Subcutaneous abdominal adipose tissue (tissue), 5 donors: ENCODE measurements at regions not wholly inside any gene's neighbourhood (a gene's known extent, or its start where the extent isn't known, plus 50 kb on each side); places are given as distances from the start of the nearest gene placed in this dataset.

Experiments used
- H3K27ac ChIP-seq: one replicate; pipeline ENCODE4 v1.7.0; 2013; ENCODE audit warnings: low read depth, mild to moderate bottlenecking, inconsistent platforms, low read length, moderate library complexity
- H3K27me3 ChIP-seq, 5 donors: one replicate each; pipeline ENCODE4 v1.7.0; 2013; ENCODE audit warnings: low read length in 5 of 5, inconsistent platforms in 1 of 5; ENCODE audit not compliant: control insufficient read depth in 5 of 5, insufficient read depth in 4 of 5
- H3K36me3 ChIP-seq, 5 donors: one replicate each; pipeline ENCODE4 v1.7.0; 2013; ENCODE audit warnings: low read length in 5 of 5; ENCODE audit not compliant: control insufficient read depth in 5 of 5, insufficient read depth in 5 of 5
- H3K4me1 ChIP-seq, 5 donors: one replicate each; pipeline ENCODE4 v1.7.0; 2013; ENCODE audit warnings: low read length in 5 of 5, mild to moderate bottlenecking in 3 of 5, moderate library complexity in 1 of 5; ENCODE audit not compliant: control insufficient read depth in 5 of 5, insufficient read depth in 5 of 5
- H3K4me3 ChIP-seq, 5 donors: one replicate each; pipeline ENCODE4 v1.7.0; 2013; ENCODE audit warnings: low read length in 5 of 5, low read depth in 1 of 5
- H3K9ac ChIP-seq, 5 donors: one replicate each; pipeline ENCODE4 v1.7.0; 2013; ENCODE audit warnings: low read length in 5 of 5, mild to moderate bottlenecking in 4 of 5, moderate library complexity in 3 of 5
- H3K9me3 ChIP-seq, 5 donors: one replicate each; pipeline ENCODE4 v1.7.0; 2013; ENCODE audit warnings: low read length in 5 of 5; ENCODE audit not compliant: control insufficient read depth in 5 of 5
- donor health status: healthy.
- donor health status: healthy.
- donor health status: healthy.
- donor health status: healthy.
- donor health status: healthy.

DNA sequence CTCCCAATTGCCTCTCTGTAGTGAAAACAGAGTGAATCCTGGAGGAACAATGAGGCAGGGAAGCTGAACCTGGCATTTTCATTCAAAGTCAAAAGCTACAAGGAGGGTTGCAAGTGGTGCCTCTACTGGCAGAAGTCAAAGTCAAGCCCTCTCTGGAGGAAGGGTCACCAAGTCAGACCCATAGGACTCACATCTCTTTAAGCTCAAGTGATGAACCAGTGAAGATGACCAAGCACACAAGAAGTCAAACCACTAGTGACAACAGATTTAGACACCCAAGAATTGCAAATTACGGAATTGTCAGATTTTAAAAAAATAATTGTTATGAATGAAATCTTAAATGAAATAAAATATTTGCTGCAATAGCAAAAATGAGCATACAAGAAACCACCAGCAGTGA lies 81.1 kb upstream of the ATP1B1 start:
- no peak overlapping the region for H3K27ac ChIP-seq
- H3K4me1 ChIP-seq, result no peaks in the 10 kb centered on the region
- no peak overlapping the region for H3K9ac ChIP-seq
- H3K36me3 ChIP-seq, result no peaks in the 10 kb centered on the region
- peaks cover 0 to 3% (median 0%) of the 10 kb centered on the region in 5 donors for H3K9me3 ChIP-seq
- no peaks in the 10 kb centered on the region for H3K27me3 ChIP-seq
- no peak overlapping the region for H3K4me3 ChIP-seq

DNA sequence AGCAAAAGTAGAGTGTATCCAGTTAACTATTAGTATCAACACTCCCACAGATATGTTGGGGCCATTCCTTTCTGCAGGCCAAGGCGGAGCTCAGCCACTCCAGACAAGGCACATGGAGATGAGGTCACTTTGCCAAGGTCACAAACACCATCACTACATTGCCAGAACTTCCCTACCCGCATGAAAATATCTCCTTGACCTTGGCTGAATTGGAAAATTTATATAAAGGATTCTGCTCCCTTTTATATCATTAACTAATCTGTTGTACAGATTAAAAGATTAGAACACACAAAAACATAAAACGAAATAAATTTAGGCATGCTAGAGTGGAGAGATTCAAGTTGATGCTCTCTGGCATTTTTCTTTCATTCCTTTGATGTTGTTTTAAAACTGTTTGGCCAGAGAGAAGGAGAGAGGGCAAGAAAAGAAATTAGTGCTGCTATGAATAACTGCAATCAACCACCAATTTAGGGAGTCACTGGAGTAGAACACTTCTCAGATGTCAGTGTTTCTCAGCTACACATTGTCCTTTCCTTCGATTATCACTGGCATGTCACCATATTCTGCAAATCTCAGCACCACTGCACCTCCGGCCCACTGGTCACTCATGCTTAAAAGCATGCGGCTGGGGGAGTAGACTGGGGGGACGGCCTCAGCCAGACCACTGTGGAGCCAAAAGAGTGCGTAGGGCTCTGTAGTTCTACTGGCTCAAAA lies 78.7 kb upstream of the ATP1B1 start:
- Histone ChIP-seq H3K9ac (no peak overlapping the region), H3K4me1 (no peaks in the 10 kb centered on the region), H3K27me3 (no peaks in the 10 kb centered on the region), H3K27ac (no peak overlapping the region), H3K4me3 (no peak overlapping the region), H3K9me3 (peaks cover 0 to 3% (median 0%) of the 10 kb centered on the region in 5 donors), H3K36me3 (no peaks in the 10 kb centered on the region)

DNA sequence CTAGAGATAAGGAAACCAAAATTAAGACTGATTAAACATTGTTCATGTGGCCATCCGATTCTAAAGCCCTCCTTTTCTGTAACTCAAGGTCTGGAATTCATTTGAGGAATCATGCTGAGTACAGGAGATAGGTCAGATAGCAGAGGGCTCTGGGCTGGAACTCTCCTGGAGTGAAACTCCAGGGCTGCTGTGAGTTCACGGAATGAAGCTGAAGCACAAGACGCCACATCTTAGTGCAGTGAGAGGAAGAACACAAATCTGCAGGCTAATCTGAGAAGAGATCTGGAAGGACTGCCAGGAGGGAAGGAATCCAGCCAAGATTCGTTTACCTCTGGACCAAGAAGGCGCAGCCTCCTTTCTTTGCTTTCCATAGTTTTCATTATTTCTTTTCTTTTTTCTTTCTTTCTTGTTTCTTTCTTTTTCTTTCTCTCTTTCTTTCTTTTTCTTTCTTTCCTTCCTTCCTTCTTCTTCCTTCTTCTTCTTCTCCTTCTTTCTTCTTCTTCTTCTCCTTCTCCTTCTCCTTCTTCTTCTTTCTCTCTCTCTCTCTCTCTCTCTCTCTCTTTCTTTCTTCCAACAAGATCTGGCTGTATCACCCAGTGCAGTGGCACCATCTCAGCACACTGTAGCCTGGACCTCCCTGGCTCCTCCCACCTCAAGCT lies 74.8 kb upstream of the ATP1B1 start:
- Histone ChIP-seq H3K27me3 (no peaks in the 10 kb centered on the region), H3K9ac (peak overlapping the region in 1 of 5 donors; percentile 26)

DNA sequence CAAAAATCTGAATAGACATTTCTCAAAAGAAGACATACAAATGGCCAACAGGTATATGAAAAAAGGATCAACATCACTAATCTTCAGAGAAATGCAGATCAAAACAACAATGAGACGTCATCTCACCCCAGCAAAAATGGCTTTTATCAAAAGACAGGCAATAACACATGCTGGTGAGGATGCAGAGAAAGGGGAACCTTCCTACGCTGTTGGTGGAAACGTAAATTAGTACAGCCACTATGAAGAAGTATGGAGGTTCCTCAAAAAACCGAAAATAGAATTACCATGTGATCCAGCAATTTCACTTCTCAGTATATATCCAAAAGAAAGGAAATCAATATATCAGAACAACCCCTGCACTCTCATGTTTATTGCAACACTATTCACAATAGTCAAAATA lies 65.1 kb upstream of the ATP1B1 start:
- no peak overlapping the region for H3K27ac ChIP-seq
- H3K36me3 ChIP-seq, result no peaks in the 10 kb centered on the region
- no peak overlapping the region for H3K4me3 ChIP-seq
- peaks cover 0 to 3% (median 0%) of the 10 kb centered on the region in 5 donors for H3K9me3 ChIP-seq
- H3K9ac ChIP-seq, result no peak overlapping the region
- H3K4me1 ChIP-seq, result peaks cover 0 to 17% (median 7%) of the 10 kb centered on the region in 5 donors
- no peaks in the 10 kb centered on the region for H3K27me3 ChIP-seq

More for the DNA sequence above, 74.8 kb upstream of the ATP1B1 start:
- H3K27ac ChIP-seq, result no peak overlapping the region
- H3K36me3 ChIP-seq, result no peaks in the 10 kb centered on the region
- no peak overlapping the region for H3K4me3 ChIP-seq
- H3K9me3 ChIP-seq, result peaks cover 0 to 4% (median 0%) of the 10 kb centered on the region in 5 donors
- no peaks in the 10 kb centered on the region for H3K4me1 ChIP-seq

DNA sequence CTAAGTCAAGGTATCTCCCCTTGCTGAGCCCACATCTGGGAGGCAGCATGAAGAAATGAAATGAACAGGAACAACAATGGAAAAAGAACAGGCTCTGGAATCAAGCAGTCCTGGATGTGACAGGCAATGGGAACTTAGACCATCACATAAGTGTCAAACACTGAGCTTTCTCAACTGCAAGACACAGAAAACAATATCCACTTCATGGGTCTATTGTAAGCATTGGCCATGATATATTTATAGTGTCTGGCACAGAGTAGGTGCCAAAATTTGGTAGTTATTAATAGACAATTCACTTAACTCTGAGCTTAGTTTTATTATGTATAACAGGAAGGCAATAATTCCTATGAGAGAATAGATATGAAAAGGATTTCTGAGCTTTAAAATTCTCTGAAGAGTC lies 64.1 kb upstream of the ATP1B1 start:
- H3K27me3 ChIP-seq, result no peaks in the 10 kb centered on the region
- no peak overlapping the region for H3K9ac ChIP-seq
- H3K27ac ChIP-seq, result no peak overlapping the region
- no peak overlapping the region for H3K4me3 ChIP-seq
- H3K36me3 ChIP-seq, result no peaks in the 10 kb centered on the region
- H3K9me3 ChIP-seq, result peaks cover 0 to 1% (median 0%) of the 10 kb centered on the region in 5 donors
- peaks cover 0 to 17% (median 7%) of the 10 kb centered on the region in 5 donors for H3K4me1 ChIP-seq

DNA sequence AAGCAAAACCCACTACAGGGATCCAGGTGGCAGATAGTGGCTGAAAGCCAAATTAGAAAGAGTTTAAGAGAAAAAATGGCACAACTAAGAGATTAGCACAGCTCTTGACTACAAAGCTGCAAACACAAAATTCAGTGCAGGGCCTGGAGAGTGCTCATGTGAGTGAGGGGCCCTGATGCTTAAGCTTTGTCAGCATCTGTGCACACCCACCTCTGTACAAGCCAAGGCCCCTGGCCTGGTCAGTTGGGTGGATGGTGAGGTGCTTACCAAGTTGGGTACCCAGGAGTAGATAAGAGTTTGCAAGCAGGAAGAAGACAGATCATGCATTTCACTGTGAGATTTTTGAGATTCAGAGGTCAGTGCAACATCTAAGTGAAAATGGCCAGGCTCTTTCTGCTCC lies 62.7 kb upstream of the ATP1B1 start:
- Histone ChIP-seq H3K9ac (no peak overlapping the region), H3K4me3 (no peak overlapping the region), H3K9me3 (no peaks in the 10 kb centered on the region), H3K4me1 (peaks cover 0 to 21% (median 7%) of the 10 kb centered on the region in 5 donors), H3K27me3 (no peaks in the 10 kb centered on the region), H3K27ac (no peak overlapping the region), H3K36me3 (no peaks in the 10 kb centered on the region)

DNA sequence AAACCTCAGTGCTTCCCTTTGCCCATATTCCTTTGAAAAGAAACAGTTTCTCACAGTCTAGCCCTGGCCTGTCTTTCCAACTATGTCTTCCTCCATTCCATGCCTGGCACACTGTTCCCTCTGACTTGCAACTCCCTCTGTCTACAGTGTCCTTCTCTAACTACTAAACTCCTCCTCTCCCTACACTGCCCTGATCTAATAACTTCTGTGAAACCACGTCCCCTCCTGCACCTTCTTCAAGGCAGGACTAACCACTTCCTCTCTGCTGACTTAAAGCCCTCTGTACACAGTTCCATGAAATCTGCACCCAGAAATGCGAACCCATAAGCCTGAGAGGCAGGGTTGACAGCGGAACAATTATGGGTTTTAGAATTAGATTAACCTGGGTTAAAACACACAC lies 62.2 kb upstream of the ATP1B1 start:
- H3K36me3 ChIP-seq, result no peaks in the 10 kb centered on the region
- no peaks in the 10 kb centered on the region for H3K9me3 ChIP-seq
- H3K27ac ChIP-seq, result no peak overlapping the region
- no peak overlapping the region for H3K4me3 ChIP-seq
- no peaks in the 10 kb centered on the region for H3K27me3 ChIP-seq
- H3K4me1 ChIP-seq, result peaks cover 0 to 21% (median 7%) of the 10 kb centered on the region in 5 donors
- H3K9ac ChIP-seq, result no peak overlapping the region

DNA sequence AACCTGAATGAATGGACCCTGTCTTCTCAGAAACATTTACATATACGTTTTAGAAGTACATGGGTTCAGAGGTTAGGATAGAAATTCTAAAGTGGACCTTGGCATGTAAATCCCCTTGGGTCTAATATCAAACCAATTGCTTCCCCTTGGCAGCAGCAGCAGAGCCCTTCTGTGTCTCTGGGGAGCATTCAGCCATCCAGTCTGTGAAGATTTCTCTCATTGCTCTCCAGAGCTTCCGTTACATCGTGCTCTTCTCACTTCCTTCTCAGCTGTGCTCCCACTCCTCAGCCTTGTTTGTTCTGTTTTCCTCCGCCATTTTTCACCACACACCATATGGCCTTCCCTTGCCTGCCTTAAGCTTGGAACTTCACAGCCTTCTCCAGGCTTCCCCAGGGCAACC lies 61.5 kb upstream of the ATP1B1 start:
- no peak overlapping the region for H3K4me3 ChIP-seq
- no peaks in the 10 kb centered on the region for H3K36me3 ChIP-seq
- H3K27ac ChIP-seq, result no peak overlapping the region
- peaks cover 0 to 21% (median 7%) of the 10 kb centered on the region in 5 donors for H3K4me1 ChIP-seq
- H3K9ac ChIP-seq, result no peak overlapping the region
- H3K9me3 ChIP-seq, result no peaks in the 10 kb centered on the region
- H3K27me3 ChIP-seq, result no peaks in the 10 kb centered on the region

DNA sequence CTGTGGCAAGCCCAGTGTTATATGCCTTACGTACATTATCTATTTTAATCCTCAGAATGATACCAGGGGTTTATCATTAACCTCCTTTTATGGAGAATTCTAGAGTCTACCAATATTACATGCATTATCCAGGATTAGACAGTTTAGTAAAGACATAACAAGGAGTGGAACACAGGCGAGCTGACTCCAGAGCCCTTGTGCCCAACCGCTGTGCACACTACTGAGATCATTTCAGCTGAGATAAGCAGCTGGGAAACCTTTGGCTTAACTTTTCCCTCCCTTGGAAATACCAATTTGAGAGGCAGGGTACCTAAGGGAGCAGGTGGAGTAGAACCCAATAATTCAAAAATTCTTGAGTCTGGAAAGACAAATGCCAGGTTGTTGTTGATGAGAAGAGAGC lies 59.8 kb upstream of the ATP1B1 start:
- Histone ChIP-seq H3K9ac (no peak overlapping the region), H3K27ac (no peak overlapping the region), H3K36me3 (no peaks in the 10 kb centered on the region), H3K27me3 (no peaks in the 10 kb centered on the region), H3K4me3 (no peak overlapping the region), H3K4me1 (peaks cover 0 to 21% (median 7%) of the 10 kb centered on the region in 5 donors), H3K9me3 (no peaks in the 10 kb centered on the region)

DNA sequence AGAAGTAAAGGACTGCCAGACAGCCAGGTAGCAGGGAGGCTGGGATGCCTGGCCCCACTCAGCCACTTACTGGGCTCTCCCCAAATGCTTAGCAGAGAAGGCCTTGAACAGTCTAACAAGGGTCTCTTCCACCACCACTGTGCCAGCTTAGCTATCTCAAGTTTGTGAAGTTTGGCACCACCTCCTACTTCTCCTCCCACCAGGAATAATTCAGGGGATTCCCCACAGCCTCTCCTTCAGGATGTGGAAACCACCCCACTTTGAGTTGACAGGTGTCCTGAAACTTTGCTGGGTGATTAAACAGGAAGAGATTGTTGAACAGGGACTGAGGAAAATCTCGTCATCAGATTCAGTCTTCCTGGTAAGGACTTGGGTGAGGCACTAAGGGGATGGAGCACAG lies 59.4 kb upstream of the ATP1B1 start:
- H3K4me1 ChIP-seq, result peaks cover 0 to 21% (median 7%) of the 10 kb centered on the region in 5 donors
- no peaks in the 10 kb centered on the region for H3K36me3 ChIP-seq
- no peak overlapping the region for H3K4me3 ChIP-seq
- no peaks in the 10 kb centered on the region for H3K27me3 ChIP-seq
- H3K27ac ChIP-seq, result no peak overlapping the region
- H3K9me3 ChIP-seq, result no peaks in the 10 kb centered on the region
- H3K9ac ChIP-seq, result no peak overlapping the region
